ENCODE measurements at regions not wholly inside any gene's neighbourhood (a gene's known extent, or its start where the extent isn't known, plus 50 kb on each side); places are given as distances from the start of the nearest gene placed in this dataset.

DNA sequence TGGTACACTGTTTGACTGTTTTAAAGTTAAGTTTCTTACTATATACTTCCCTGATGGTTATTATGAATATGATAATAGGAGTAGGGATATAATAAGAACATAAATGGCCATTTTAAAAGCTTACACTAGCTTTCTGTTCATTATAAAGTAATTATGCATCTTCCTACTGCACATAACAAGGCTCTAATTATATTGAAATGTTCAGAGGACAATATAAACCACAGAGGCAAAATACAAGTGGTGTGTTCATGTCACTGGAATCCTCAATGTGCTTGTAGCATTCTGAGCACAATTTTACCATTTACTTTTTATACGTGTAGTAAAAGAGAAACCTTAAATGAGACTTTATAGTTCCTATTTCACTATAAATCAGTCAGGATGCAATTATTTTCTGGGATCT, 268.3 kb downstream of the TMA16 start:
- Histone ChIP-seq H3K36me3 (ENCODE audit: control insufficient read depth, insufficient read depth, low read length, severe bottlenecking) (no peaks in the 10 kb centered on the region), H3K27me3 (replicated peaks; ENCODE audit: control insufficient read depth, insufficient read depth, low read length) (no peaks in the 10 kb centered on the region), H3K4me3 (ENCODE audit: low read length) (no peak overlapping the region), H3K4me1 (ENCODE audit: control insufficient read depth, insufficient read depth, low read length) (no peaks in the 10 kb centered on the region), H3K9ac (ENCODE audit: low read length) (no peak overlapping the region), H3K9me3 (ENCODE audit: control insufficient read depth, low read length) (no peaks in the 10 kb centered on the region)
- DNase-seq (ENCODE audit: low read depth): no peak

DNA sequence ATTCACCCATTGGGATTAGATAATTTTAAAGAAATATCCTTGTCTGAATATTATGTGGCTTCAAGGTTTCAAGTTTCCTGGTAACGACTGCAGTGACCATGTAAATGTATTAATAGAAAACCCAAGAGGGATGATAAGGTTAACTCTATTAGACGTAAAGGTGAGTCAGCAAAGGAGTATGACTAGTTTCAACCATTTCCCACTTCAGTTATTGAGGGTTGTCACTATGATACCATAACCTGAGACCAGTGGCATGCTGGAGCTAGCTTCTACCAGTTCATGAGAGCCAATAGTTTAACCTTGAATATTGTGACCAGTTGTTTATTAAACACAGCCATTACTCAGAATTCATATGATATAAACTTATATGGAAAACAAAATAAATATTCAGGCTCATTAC, 270.1 kb downstream of the TMA16 start:
- no peak overlapping the region for H3K4me3 ChIP-seq (ENCODE audit: low read length)
- H3K9me3 ChIP-seq (ENCODE audit: control insufficient read depth, low read length): no peaks in the 10 kb centered on the region
- no peaks in the 10 kb centered on the region for H3K27me3 ChIP-seq (replicated peaks; ENCODE audit: control insufficient read depth, insufficient read depth, low read length)
- no peak for DNase-seq (ENCODE audit: low read depth)
- no peaks in the 10 kb centered on the region for H3K36me3 ChIP-seq (ENCODE audit: control insufficient read depth, insufficient read depth, low read length, severe bottlenecking)
- no peaks in the 10 kb centered on the region for H3K4me1 ChIP-seq (ENCODE audit: control insufficient read depth, insufficient read depth, low read length)
- H3K9ac ChIP-seq (ENCODE audit: low read length): no peak overlapping the region

DNA sequence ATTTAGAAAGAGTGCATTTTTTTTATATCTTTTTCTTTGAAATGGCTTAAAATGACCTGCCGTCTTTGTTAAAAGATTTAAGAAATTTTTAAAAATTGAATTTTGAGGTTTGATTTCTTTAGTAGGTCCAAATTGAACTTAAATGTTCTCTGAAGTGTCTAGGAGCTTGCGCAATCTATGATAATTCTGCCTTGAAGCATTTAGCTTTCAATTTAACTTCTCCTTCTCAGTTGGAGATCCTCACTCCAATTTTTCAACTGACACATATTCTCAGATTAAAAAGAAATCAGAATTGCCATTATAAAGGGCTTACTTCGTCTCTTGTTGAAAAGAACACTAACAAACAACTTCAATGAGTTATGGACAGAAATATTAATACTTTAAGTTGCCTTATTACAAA, 273.5 kb downstream of the TMA16 start:
- Histone ChIP-seq H3K9ac (ENCODE audit: low read length) (no peak overlapping the region), H3K9me3 (ENCODE audit: control insufficient read depth, low read length) (no peaks in the 10 kb centered on the region), H3K36me3 (ENCODE audit: control insufficient read depth, insufficient read depth, low read length, severe bottlenecking) (no peaks in the 10 kb centered on the region), H3K27me3 (replicated peaks; ENCODE audit: control insufficient read depth, insufficient read depth, low read length) (no peaks in the 10 kb centered on the region), H3K4me3 (ENCODE audit: low read length) (no peak overlapping the region), H3K4me1 (ENCODE audit: control insufficient read depth, insufficient read depth, low read length) (no peaks in the 10 kb centered on the region)
- no peak for DNase-seq (ENCODE audit: low read depth)

DNA sequence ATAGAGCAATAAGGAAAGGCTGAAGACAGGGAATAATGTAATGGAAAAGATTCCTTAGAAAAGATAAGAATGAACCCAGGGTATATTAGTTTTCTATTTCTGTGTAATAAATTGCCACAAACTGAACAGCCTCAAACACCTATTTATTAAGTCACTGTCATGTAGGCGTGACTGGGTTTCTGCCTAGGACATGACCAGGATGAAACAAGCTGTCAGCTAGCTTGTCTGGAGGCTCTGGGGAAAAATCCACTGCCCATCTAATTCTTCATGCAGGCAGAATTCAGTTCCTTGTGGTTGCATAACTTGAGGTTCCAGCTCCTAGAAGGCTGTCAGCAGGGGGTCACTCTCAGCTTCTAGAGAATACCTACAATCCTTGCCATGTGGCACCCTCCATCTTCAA, 277.7 kb downstream of the TMA16 start:
- no peak for DNase-seq (ENCODE audit: low read depth)
- no peaks in the 10 kb centered on the region for H3K27me3 ChIP-seq (replicated peaks; ENCODE audit: control insufficient read depth, insufficient read depth, low read length)
- H3K36me3 ChIP-seq (ENCODE audit: control insufficient read depth, insufficient read depth, low read length, severe bottlenecking): no peaks in the 10 kb centered on the region
- no peak overlapping the region for H3K9ac ChIP-seq (ENCODE audit: low read length)
- H3K4me3 ChIP-seq (ENCODE audit: low read length): no peak overlapping the region
- no peaks in the 10 kb centered on the region for H3K4me1 ChIP-seq (ENCODE audit: control insufficient read depth, insufficient read depth, low read length)
- H3K9me3 ChIP-seq (ENCODE audit: control insufficient read depth, low read length): no peaks in the 10 kb centered on the region

DNA sequence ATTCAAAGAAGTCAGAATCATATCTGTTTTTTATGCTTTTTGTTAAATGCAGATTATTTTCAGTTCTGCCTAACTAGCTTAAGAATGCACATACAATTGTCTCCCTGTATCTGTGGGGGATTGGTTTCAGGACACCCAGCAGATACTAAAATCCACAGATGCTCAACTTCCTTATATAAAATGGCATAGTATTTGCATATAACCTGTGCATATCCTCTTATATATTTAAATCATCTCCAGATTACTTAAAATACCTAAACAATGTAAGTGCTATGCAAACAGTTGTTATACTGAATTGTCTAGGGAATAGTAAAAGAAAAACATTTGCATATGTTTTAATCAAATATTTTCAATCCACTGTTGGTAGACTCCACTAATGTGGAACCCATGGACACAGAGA, 279.4 kb downstream of the TMA16 start:
- no peak overlapping the region for H3K4me3 ChIP-seq (ENCODE audit: low read length)
- H3K36me3 ChIP-seq (ENCODE audit: control insufficient read depth, insufficient read depth, low read length, severe bottlenecking): no peaks in the 10 kb centered on the region
- no peak for DNase-seq (ENCODE audit: low read depth)
- H3K27me3 ChIP-seq (replicated peaks; ENCODE audit: control insufficient read depth, insufficient read depth, low read length): no peaks in the 10 kb centered on the region
- H3K9me3 ChIP-seq (ENCODE audit: control insufficient read depth, low read length): peaks cover 4% of the 10 kb centered on the region
- H3K9ac ChIP-seq (ENCODE audit: low read length): no peak overlapping the region
- H3K4me1 ChIP-seq (ENCODE audit: control insufficient read depth, insufficient read depth, low read length): no peaks in the 10 kb centered on the region

DNA sequence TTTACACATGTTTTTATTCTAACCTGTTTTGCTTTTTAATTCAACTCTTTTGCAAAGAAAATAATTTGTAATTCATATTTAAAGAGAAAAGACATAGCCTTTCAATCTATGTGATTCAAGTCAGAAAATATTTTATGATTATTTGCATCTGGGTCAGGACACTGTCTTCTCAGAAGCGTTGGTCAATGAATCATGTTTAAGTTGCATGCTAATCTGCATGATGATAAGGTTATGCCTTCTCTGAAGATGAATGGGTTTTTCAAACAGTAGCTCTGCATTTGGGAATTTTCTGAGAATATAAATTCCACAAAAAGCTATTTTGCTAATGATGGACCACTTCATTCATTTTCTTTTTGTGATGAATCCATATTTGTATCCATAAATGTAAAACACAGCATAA, 282.5 kb downstream of the TMA16 start:
- DNase-seq (ENCODE audit: low read depth): no peak
- Histone ChIP-seq H3K4me3 (ENCODE audit: low read length) (no peak overlapping the region), H3K9me3 (ENCODE audit: control insufficient read depth, low read length) (peaks cover 4% of the 10 kb centered on the region), H3K9ac (ENCODE audit: low read length) (no peak overlapping the region), H3K36me3 (ENCODE audit: control insufficient read depth, insufficient read depth, low read length, severe bottlenecking) (no peaks in the 10 kb centered on the region), H3K4me1 (ENCODE audit: control insufficient read depth, insufficient read depth, low read length) (no peaks in the 10 kb centered on the region), H3K27me3 (replicated peaks; ENCODE audit: control insufficient read depth, insufficient read depth, low read length) (no peaks in the 10 kb centered on the region)

DNA sequence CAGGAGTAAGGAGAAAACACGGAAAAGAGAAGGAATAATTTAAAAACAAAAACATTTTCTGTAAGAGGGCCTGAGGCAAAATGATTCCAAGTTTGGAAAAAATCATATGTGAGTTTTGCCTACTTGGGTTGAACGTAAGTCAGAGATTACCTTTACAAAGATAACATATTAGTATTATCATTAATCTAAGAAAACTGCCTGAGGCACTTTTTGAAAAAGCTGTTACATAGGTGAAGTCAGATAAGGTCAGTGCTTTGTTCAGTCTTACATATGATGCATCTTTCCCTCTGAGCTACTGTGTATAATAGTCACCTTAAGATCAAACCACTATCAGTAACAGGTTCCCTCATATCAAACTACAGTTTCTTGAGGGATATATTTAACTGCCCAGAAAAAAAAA, 287.2 kb downstream of the TMA16 start:
- Histone ChIP-seq H3K9ac (ENCODE audit: low read length) (no peak overlapping the region), H3K27me3 (replicated peaks; ENCODE audit: control insufficient read depth, insufficient read depth, low read length) (no peaks in the 10 kb centered on the region), H3K36me3 (ENCODE audit: control insufficient read depth, insufficient read depth, low read length, severe bottlenecking) (no peaks in the 10 kb centered on the region), H3K4me1 (ENCODE audit: control insufficient read depth, insufficient read depth, low read length) (no peaks in the 10 kb centered on the region), H3K4me3 (ENCODE audit: low read length) (no peak overlapping the region), H3K9me3 (ENCODE audit: control insufficient read depth, low read length) (peaks cover 9% of the 10 kb centered on the region)
- DNase-seq (ENCODE audit: low read depth): no peak

DNA sequence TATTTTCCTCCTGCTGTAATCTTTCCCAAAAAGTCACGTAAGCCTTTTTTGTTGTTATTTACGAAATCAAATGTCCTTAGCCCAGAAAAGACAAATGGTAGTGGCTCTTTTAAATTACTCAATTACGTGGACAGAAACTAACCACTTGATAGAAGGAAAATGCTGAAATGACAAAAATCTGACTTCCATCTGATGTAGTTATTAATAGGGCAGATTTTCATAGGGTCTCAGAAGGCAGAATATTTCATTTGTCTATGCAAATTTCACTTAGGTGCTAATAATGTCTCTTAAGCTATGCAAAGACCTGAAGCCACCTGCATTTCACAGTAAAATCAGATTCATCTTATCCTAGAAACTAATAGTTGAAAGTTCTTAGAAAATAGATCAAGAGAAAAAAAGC, 295.7 kb downstream of the TMA16 start:
- DNase-seq (ENCODE audit: low read depth): no peak
- H3K4me1 ChIP-seq (ENCODE audit: control insufficient read depth, insufficient read depth, low read length): no peaks in the 10 kb centered on the region
- no peaks in the 10 kb centered on the region for H3K36me3 ChIP-seq (ENCODE audit: control insufficient read depth, insufficient read depth, low read length, severe bottlenecking)
- no peaks in the 10 kb centered on the region for H3K27me3 ChIP-seq (replicated peaks; ENCODE audit: control insufficient read depth, insufficient read depth, low read length)
- H3K4me3 ChIP-seq (ENCODE audit: low read length): no peak overlapping the region
- no peaks in the 10 kb centered on the region for H3K9me3 ChIP-seq (ENCODE audit: control insufficient read depth, low read length)
- no peak overlapping the region for H3K9ac ChIP-seq (ENCODE audit: low read length)

DNA sequence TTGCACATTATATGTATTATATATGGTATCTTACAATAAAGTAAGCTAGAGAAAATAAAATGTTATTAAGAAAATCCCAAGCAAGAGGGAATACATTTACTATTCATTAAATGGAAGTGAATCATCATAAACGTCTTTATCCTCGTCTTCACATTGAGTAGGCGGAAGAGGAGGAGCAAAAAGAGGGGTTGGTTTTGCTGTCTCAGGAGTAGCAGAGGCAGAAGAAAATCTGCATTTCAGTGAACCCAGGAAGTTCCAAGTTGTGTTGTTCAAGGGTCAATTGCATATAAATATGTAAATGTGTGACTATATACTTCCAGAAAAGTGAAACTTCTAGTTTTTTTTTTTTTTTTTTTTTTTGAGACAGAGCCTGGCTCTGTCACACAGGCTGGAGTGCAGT, 301.4 kb downstream of the TMA16 start:
- Histone ChIP-seq H3K9me3 (ENCODE audit: control insufficient read depth, low read length) (no peaks in the 10 kb centered on the region), H3K4me3 (ENCODE audit: low read length) (no peak overlapping the region), H3K9ac (ENCODE audit: low read length) (no peak overlapping the region), H3K36me3 (ENCODE audit: control insufficient read depth, insufficient read depth, low read length, severe bottlenecking) (no peaks in the 10 kb centered on the region), H3K27me3 (replicated peaks; ENCODE audit: control insufficient read depth, insufficient read depth, low read length) (no peaks in the 10 kb centered on the region), H3K4me1 (ENCODE audit: control insufficient read depth, insufficient read depth, low read length) (no peaks in the 10 kb centered on the region)
- DNase-seq (ENCODE audit: low read depth): no peak

DNA sequence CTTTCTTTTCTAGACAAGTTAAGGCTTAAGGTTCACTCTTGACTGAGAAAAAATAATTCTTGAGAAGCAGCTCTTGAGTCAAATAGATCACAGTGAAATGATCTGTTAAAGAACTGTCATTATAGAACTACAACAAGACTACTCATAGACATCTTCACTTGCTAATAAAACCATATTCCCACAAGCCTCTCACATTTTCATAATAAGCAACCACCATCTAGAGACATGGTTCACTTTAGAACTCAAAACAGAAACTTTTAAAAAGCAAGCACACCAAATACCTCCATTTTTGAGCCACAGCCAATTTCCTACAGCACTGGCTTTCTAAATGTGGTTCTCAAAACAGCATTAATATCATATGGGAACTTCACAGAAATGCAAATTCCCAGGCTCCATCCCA, 309.5 kb downstream of the TMA16 start:
- H3K9ac ChIP-seq (ENCODE audit: low read length): no peak overlapping the region
- no peak for DNase-seq (ENCODE audit: low read depth)
- H3K4me1 ChIP-seq (ENCODE audit: control insufficient read depth, insufficient read depth, low read length): no peaks in the 10 kb centered on the region

DNA sequence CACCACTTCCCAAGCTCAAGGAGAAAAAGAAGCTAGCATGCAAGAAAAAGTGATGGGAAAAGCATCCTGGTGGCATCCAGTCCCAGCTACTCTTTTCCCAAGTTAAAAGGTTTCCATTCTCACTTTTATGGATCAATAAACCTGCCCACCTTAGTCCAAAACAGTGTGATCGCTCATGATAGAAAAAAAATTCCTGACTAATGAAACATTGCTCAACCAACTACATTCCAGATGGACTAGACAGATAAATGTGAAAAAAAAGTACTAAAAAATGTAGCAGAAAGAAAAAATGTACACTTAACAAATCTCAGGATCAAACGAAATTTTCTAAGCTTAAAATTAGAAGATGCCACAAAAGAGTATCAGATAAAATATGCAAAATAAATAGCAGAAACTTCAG, 312.2 kb downstream of the TMA16 start:
- Histone ChIP-seq H3K36me3 (ENCODE audit: control insufficient read depth, insufficient read depth, low read length, severe bottlenecking) (no peaks in the 10 kb centered on the region), H3K4me1 (ENCODE audit: control insufficient read depth, insufficient read depth, low read length) (no peaks in the 10 kb centered on the region), H3K27me3 (replicated peaks; ENCODE audit: control insufficient read depth, insufficient read depth, low read length) (no peaks in the 10 kb centered on the region), H3K9ac (ENCODE audit: low read length) (no peak overlapping the region), H3K4me3 (ENCODE audit: low read length) (no peak overlapping the region), H3K9me3 (ENCODE audit: control insufficient read depth, low read length) (no peaks in the 10 kb centered on the region)
- no peak for DNase-seq (ENCODE audit: low read depth)

More for the DNA sequence above, 309.5 kb downstream of the TMA16 start:
- Histone ChIP-seq H3K9me3 (ENCODE audit: control insufficient read depth, low read length) (no peaks in the 10 kb centered on the region), H3K36me3 (ENCODE audit: control insufficient read depth, insufficient read depth, low read length, severe bottlenecking) (no peaks in the 10 kb centered on the region), H3K4me3 (ENCODE audit: low read length) (no peak overlapping the region), H3K27me3 (replicated peaks; ENCODE audit: control insufficient read depth, insufficient read depth, low read length) (no peaks in the 10 kb centered on the region)

DNA sequence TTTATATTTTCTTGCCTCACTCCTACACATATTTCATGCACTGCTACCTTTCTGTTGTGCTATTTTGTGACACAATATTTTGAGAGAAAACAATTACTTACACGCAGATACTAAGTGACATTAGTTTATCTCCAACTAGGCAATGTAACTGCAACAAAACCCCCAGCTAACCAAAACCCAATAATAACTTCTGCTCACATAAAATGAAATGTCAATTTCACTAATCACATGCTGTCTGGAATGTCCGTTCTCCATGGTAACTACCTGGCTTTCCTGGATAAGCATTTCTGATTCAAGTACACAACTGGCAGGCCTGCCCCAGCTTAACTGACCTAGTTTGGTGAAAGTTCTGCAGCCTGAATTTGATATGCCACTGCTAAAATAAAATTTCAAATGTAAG, 313.5 kb downstream of the TMA16 start:
- no peak overlapping the region for H3K9ac ChIP-seq (ENCODE audit: low read length)
- H3K4me3 ChIP-seq (ENCODE audit: low read length): no peak overlapping the region
- no peaks in the 10 kb centered on the region for H3K4me1 ChIP-seq (ENCODE audit: control insufficient read depth, insufficient read depth, low read length)
- H3K9me3 ChIP-seq (ENCODE audit: control insufficient read depth, low read length): no peaks in the 10 kb centered on the region
- H3K36me3 ChIP-seq (ENCODE audit: control insufficient read depth, insufficient read depth, low read length, severe bottlenecking): no peaks in the 10 kb centered on the region
- no peak for DNase-seq (ENCODE audit: low read depth)
- no peaks in the 10 kb centered on the region for H3K27me3 ChIP-seq (replicated peaks; ENCODE audit: control insufficient read depth, insufficient read depth, low read length)

Data from adipocyte (in vitro differentiated cells).